Upper lobe of left lung (tissue), 6 donors: ENCODE measurements at regions not wholly inside any gene's neighbourhood (a gene's known extent, or its start where the extent isn't known, plus 50 kb on each side); places are given as distances from the start of the nearest gene placed in this dataset.

Experiments
- ATAC-seq, 2 donors: fragments of 200-7000 bp; cut with Tn5 transposase; one replicate each; pipeline ENCODE4 v1.9.1; 2022; ENCODE audit warnings: mild to moderate bottlenecking in 2 of 2, moderate library complexity in 2 of 2; ENCODE audit not compliant: low FRiP score in 2 of 2
- DNase-seq, 2 donors: peaks; one replicate each; pipeline ENCODE4 v3.0.0-alpha.2; 2019 to 2020
- H3K27ac ChIP-seq, 4 donors: fragments of 200-600 bp; sonication (generic); one replicate each; pipeline ENCODE4 v1.5.1; 2016 to 2019
- H3K27me3 ChIP-seq, 4 donors: fragments of 200-600 bp; sonication (generic); one replicate each; pipeline ENCODE4 v1.5.1; 2017 to 2019
- H3K36me3 ChIP-seq, 4 donors: fragments of 200-600 bp; sonication (generic); one replicate each; pipeline ENCODE4 v1.5.1; 2016 to 2019
- H3K4me1 ChIP-seq, 4 donors: fragments of 200-600 bp; sonication (generic); one replicate each; pipeline ENCODE4 v1.5.1; 2018 to 2019
- H3K4me3 ChIP-seq, 4 donors: fragments of 200-600 bp; sonication (generic); one replicate each; pipeline ENCODE4 v1.5.1; 2017 to 2019; ENCODE audit warnings: mild to moderate bottlenecking in 2 of 4, moderate library complexity in 1 of 4
- H3K9me3 ChIP-seq, 4 donors: fragments of 200-600 bp; sonication (generic); one replicate each; pipeline ENCODE4 v1.5.1; 2018 to 2019
- CTCF ChIP-seq, 6 experiments: fragments of 450-650 bp in 4 of 6; fragments of 200-600 bp in 2 of 6; sonication (generic) in 2 of 6; IDR thresholded peaks; one replicate each; pipeline ENCODE4 v1.5.1; 2016 to 2019; ENCODE audit warnings: antibody characterized with exemption in 6 of 6
- EP300 ChIP-seq, 4 donors: sonication (generic); formaldehyde crosslinking; IDR thresholded peaks; one replicate each; pipeline ENCODE4 v1.5.1; 2017; ENCODE audit warnings: antibody characterized with exemption in 4 of 4, control low read depth in 2 of 4
- POLR2A ChIP-seq, 4 donors: fragments of 450-650 bp; IDR thresholded peaks; one replicate each; pipeline ENCODE4 v1.5.1; 2016 to 2017; ENCODE audit warnings: antibody characterized with exemption in 4 of 4, mild to moderate bottlenecking in 2 of 4
- POLR2AphosphoS5 ChIP-seq, 2 donors: sonication (generic); formaldehyde crosslinking; IDR thresholded peaks; one replicate each; pipeline ENCODE4 v1.5.1; 2017; ENCODE audit warnings: antibody characterized with exemption in 2 of 2
- WGBS, 2 donors: methylation state at CpG; one replicate each; pipeline ENCODE4 v1.1.5; 2017 to 2018; 5-methylcytosine and 5-hydroxymethylcytosine counted together
- donor health status: DM: no; HTN: no; CAD: no; lungs with moderate emphysema.
- donor health status: DM: no; HTN: yes; CAD: no; lungs with severe emphysema.

- WGBS, 2 donors = 60 to 77% methylated on average over 1 of the region's 1 CpG
- no peak overlapping the region for H3K27ac ChIP-seq
- DNase-seq (no peak), ATAC-seq (no peak)
- no peaks in the 10 kb centered on the region for H3K4me1 ChIP-seq
- TF ChIP-seq POLR2A (IDR thresholded peaks at IDR 0.05) (no peak), CTCF (IDR thresholded peaks at IDR 0.05) (no peak), POLR2AphosphoS5 (IDR thresholded peaks at IDR 0.05) (no peak)
- no peaks in the 10 kb centered on the region for H3K36me3 ChIP-seq
- no peaks in the 10 kb centered on the region for H3K27me3 ChIP-seq
- peaks cover 0 to 5% (median 0%) of the 10 kb centered on the region in 4 donors for H3K9me3 ChIP-seq
- H3K4me3 ChIP-seq = no peak overlapping the region
Measured at GRCh38 chrX:10926891-10927290, 184.2 kb upstream of the HCCS start.

- H3K9me3 ChIP-seq = peaks cover 0 to 5% (median 0%) of the 10 kb centered on the region in 4 donors
- H3K4me1 ChIP-seq = no peaks in the 10 kb centered on the region
- TF ChIP-seq CTCF (IDR thresholded peaks at IDR 0.05) = no peak
- no peak for TF ChIP-seq EP300 (IDR thresholded peaks at IDR 0.05)
- TF ChIP-seq POLR2AphosphoS5 (IDR thresholded peaks at IDR 0.05) = no peak
- no peak for TF ChIP-seq POLR2A (IDR thresholded peaks at IDR 0.05)
- H3K27ac ChIP-seq = no peak overlapping the region
- no peak for DNase-seq
- H3K27me3 ChIP-seq = no peaks in the 10 kb centered on the region
- no peak for ATAC-seq
- H3K4me3 ChIP-seq = no peak overlapping the region
- no peaks in the 10 kb centered on the region for H3K36me3 ChIP-seq
- WGBS, 2 donors = 72 to 88% methylated on average over 4 of the region's 4 CpGs
Measured at GRCh38 chrX:10929747-10930146, 181.4 kb upstream of the HCCS start.

DNA sequence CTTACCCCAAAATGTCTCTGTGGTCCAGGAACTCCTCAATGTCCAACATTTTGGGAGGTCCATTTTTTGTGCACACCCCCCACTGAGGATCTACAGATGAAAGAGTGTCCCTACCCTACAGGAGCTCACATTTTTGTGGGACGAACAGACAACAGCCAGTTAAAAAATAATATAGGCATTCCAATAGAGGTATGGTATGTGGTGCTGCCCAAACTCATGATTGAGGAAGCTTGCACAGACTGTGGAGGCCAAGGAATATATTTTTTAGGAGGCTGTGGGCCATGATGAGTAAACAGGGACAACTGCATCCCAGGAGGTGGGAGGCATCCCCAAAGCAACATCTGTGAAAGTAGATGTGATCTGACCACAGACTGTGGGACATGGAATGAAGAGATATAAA lies 181.0 kb upstream of the HCCS start:
- DNase-seq = no peak
- no peaks in the 10 kb centered on the region for H3K27me3 ChIP-seq
- ATAC-seq = no peak
- 73% methylated on average over 1 of the region's 1 CpG; no CpG with 5 or more reads in 1 of the 2 donors for WGBS, 2 donors
- no peaks in the 10 kb centered on the region for H3K36me3 ChIP-seq
- no peaks in the 10 kb centered on the region for H3K4me1 ChIP-seq
- H3K9me3 ChIP-seq = peaks cover 0 to 5% (median 0%) of the 10 kb centered on the region in 4 donors
- TF ChIP-seq POLR2AphosphoS5 (IDR thresholded peaks at IDR 0.05) (no peak), POLR2A (IDR thresholded peaks at IDR 0.05) (no peak), CTCF (IDR thresholded peaks at IDR 0.05) (no peak), EP300 (IDR thresholded peaks at IDR 0.05) (no peak)
- no peak overlapping the region for H3K27ac ChIP-seq
- no peak overlapping the region for H3K4me3 ChIP-seq

GRCh38 chrX:10931976-10932375 lies 179.2 kb upstream of the HCCS start:
- H3K4me3 ChIP-seq = no peak overlapping the region
- no peaks in the 10 kb centered on the region for H3K36me3 ChIP-seq
- no peaks in the 10 kb centered on the region for H3K27me3 ChIP-seq
- H3K27ac ChIP-seq = no peak overlapping the region
- ATAC-seq (no peak), DNase-seq (no peak)
- H3K9me3 ChIP-seq = peaks cover 0 to 5% (median 0%) of the 10 kb centered on the region in 4 donors
- 81% methylated on average over 3 to 6 of the region's 6 CpGs for WGBS, 2 donors
- TF ChIP-seq EP300 (IDR thresholded peaks at IDR 0.05) (no peak), POLR2AphosphoS5 (IDR thresholded peaks at IDR 0.05) (no peak), POLR2A (IDR thresholded peaks at IDR 0.05) (no peak), CTCF (IDR thresholded peaks at IDR 0.05) (no peak)
- no peaks in the 10 kb centered on the region for H3K4me1 ChIP-seq

DNA sequence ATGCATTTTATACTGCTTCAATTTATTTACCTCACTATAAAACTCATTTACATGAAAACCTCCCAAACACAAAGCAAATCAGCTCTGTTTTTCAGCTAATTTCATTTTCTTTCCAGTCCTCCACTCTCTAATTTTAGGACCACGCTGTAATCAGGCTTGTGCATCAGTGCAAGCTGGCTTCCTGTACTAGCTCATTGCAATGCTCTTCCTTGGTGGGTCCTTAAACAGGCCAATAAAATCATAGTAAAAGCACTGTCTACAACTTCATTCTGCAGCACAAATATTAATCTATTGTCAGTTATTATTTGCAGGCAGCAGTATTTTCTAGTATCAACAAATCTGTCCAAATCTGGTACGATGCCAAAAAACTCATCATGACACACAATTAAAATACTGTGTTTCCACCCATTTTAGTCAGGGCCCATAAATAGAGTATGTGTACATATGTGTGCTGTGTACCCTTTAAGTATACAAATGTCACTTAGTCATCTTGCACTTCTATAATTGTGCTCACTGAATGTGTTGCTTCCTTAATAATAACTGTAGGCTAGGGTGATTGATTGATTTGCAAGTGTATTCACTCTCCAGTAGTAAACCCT lies 178.2 kb upstream of the HCCS start:
- H3K4me1 ChIP-seq = no peaks in the 10 kb centered on the region
- 58 to 74% methylated on average over 2 of the region's 2 CpGs for WGBS, 2 donors
- no peak for ATAC-seq
- TF ChIP-seq EP300 (IDR thresholded peaks at IDR 0.05) = no peak
- TF ChIP-seq POLR2A (IDR thresholded peaks at IDR 0.05) = no peak
- TF ChIP-seq CTCF (IDR thresholded peaks at IDR 0.05) = no peak
- TF ChIP-seq POLR2AphosphoS5 (IDR thresholded peaks at IDR 0.05) = no peak
- H3K9me3 ChIP-seq = peaks cover 0 to 5% (median 0%) of the 10 kb centered on the region in 4 donors
- H3K27me3 ChIP-seq = no peaks in the 10 kb centered on the region
- H3K4me3 ChIP-seq = no peak overlapping the region
- no peaks in the 10 kb centered on the region for H3K36me3 ChIP-seq
- DNase-seq = no peak
- no peak overlapping the region for H3K27ac ChIP-seq
